Smooth muscle cell (in vitro differentiated cells): ENCODE measurements at regions not wholly inside any gene's neighbourhood (a gene's known extent, or its start where the extent isn't known, plus 50 kb on each side); places are given as distances from the start of the nearest gene placed in this dataset.

Experiments used
- DNase-seq: peaks from one replicate; lab custom pipeline; 2025; ENCODE audit not compliant: unreplicated experiment; lab: John Stamatoyannopoulos, UW
- H2AFZ ChIP-seq: fragments of 200-600 bp; sonication (generic); 2 replicates; pipeline ENCODE4 v1.6.0; 2016; ENCODE audit warnings: antibody characterized with exemption, low read depth, mild to moderate bottlenecking
- H3F3A ChIP-seq: fragments of 200-600 bp; sonication (generic); 2 replicates; pipeline ENCODE4 v1.6.0; 2017; ENCODE audit warnings: antibody characterized with exemption, low read depth
- H3K27ac ChIP-seq: fragments of 200-600 bp; sonication (generic); 2 replicates; pipeline ENCODE4 v1.5.1; 2016; ENCODE audit warnings: low read depth, mild to moderate bottlenecking
- H3K27me3 ChIP-seq: fragments of 200-600 bp; sonication (generic); 2 replicates; pipeline ENCODE4 v1.6.1; 2016; ENCODE audit warnings: low read depth, mild to moderate bottlenecking
- H3K36me3 ChIP-seq: fragments of 200-600 bp; sonication (generic); 2 replicates; pipeline ENCODE4 v1.5.1; 2016; ENCODE audit warnings: low read depth
- H3K4me1 ChIP-seq: fragments of 200-600 bp; sonication (generic); 2 replicates; pipeline ENCODE4 v1.5.1; 2016; ENCODE audit warnings: low read depth
- H3K4me2 ChIP-seq: fragments of 200-600 bp; sonication (generic); 2 replicates; pipeline ENCODE4 v1.6.0; 2016; ENCODE audit warnings: mild to moderate bottlenecking
- H3K4me3 ChIP-seq: fragments of 200-600 bp; sonication (generic); 2 replicates; pipeline ENCODE4 v1.5.1; 2016; ENCODE audit warnings: mild to moderate bottlenecking
- H3K79me2 ChIP-seq: fragments of 200-600 bp; sonication (generic); 2 replicates; pipeline ENCODE4 v1.6.0; 2016; ENCODE audit warnings: low read depth, mild to moderate bottlenecking
- H3K9ac ChIP-seq: fragments of 200-600 bp; sonication (generic); 2 replicates; pipeline ENCODE4 v1.6.0; 2016; ENCODE audit warnings: low read depth
- H3K9me3 ChIP-seq: fragments of 200-600 bp; sonication (generic); replicated peaks from 2 replicates; pipeline ENCODE4 v1.5.1; 2016; ENCODE audit warnings: low read depth
- H4K20me1 ChIP-seq: fragments of 200-600 bp; sonication (generic); 2 replicates; pipeline ENCODE4 v1.6.0; 2016; ENCODE audit warnings: low read depth
- CTCF ChIP-seq: fragments of 200-600 bp; sonication (generic); IDR thresholded peaks from 2 replicates; pipeline ENCODE4 v1.5.1; 2017; ENCODE audit warnings: borderline replicate concordance, mild to moderate bottlenecking, antibody characterized with exemption; ENCODE audit not compliant: insufficient read depth, poor library complexity, severe bottlenecking
- WGBS: methylation state at CpG from one replicate; pipeline ENCODE4 v1.1.7; 2016; ENCODE audit warnings: low lambda C conversion rate; 5-methylcytosine and 5-hydroxymethylcytosine counted together

- H2AFZ ChIP-seq, result no peak overlapping the region
- H3K79me2 ChIP-seq, result no peaks in the 10 kb centered on the region
- peak overlapping the region; percentile 49 for H3K27ac ChIP-seq
- no peaks in the 10 kb centered on the region for H3F3A ChIP-seq
- no peaks in the 10 kb centered on the region for H3K4me1 ChIP-seq
- no peak for TF ChIP-seq CTCF
- no peaks in the 10 kb centered on the region for H3K9me3 ChIP-seq
- H3K4me3 ChIP-seq, result no peak overlapping the region
- 89% methylated on average over 3 of the region's 3 CpGs for WGBS
- H3K27me3 ChIP-seq, result no peaks in the 10 kb centered on the region
- H3K36me3 ChIP-seq, result no peaks in the 10 kb centered on the region
- H4K20me1 ChIP-seq, result no peaks in the 10 kb centered on the region
- DNase-seq, result no peak
- no peak overlapping the region for H3K9ac ChIP-seq
- no peak overlapping the region for H3K4me2 ChIP-seq
These were observed 93.0 kb upstream of the DUSP10 start for GRCh38 chr1:221834698-221835513.

GRCh38 chr1:221832617-221833016 is 90.7 kb upstream of the DUSP10 start:
- H3K27ac ChIP-seq, result peak overlapping the region; percentile 77
- H3K36me3 ChIP-seq, result no peaks in the 10 kb centered on the region

GRCh38 chr1:221832151-221832550 is 90.3 kb upstream of the DUSP10 start:
- no peaks in the 10 kb centered on the region for H3K9me3 ChIP-seq
- H2AFZ ChIP-seq, result no peak overlapping the region
- no peak overlapping the region for H3K4me2 ChIP-seq
- TF ChIP-seq CTCF, result no peak
- WGBS, result 33% methylated on average over 1 of the region's 1 CpG
- no peak overlapping the region for H3K4me3 ChIP-seq
- H3K27me3 ChIP-seq, result no peaks in the 10 kb centered on the region
- H3K36me3 ChIP-seq, result no peaks in the 10 kb centered on the region
- H3K27ac ChIP-seq, result peak overlapping the region; percentile 77
- H3F3A ChIP-seq, result no peaks in the 10 kb centered on the region
- no peaks in the 10 kb centered on the region for H3K4me1 ChIP-seq
- DNase-seq, result no peak
- H4K20me1 ChIP-seq, result no peaks in the 10 kb centered on the region
- H3K79me2 ChIP-seq, result no peaks in the 10 kb centered on the region
- H3K9ac ChIP-seq, result peak overlapping the region; percentile 21

More at GRCh38 chr1:221832617-221833016, 90.7 kb upstream of the DUSP10 start:
- Histone ChIP-seq H3K4me2 (no peak overlapping the region), H3K79me2 (no peaks in the 10 kb centered on the region), H3K27me3 (no peaks in the 10 kb centered on the region), H2AFZ (no peak overlapping the region), H3K4me1 (no peaks in the 10 kb centered on the region), H4K20me1 (no peaks in the 10 kb centered on the region), H3K9me3 (no peaks in the 10 kb centered on the region), H3K9ac (peak overlapping the region; percentile 21), H3K4me3 (no peak overlapping the region), H3F3A (no peaks in the 10 kb centered on the region)
- no peak for DNase-seq
- WGBS, result 77% methylated on average over 2 of the region's 2 CpGs
- TF ChIP-seq CTCF, result no peak
